ENCODE measurements at regions not wholly inside any gene's neighbourhood (a gene's known extent, or its start where the extent isn't known, plus 50 kb on each side); places are given as distances from the start of the nearest gene placed in this dataset.

- no TSS peak for BruUV-seq (replicated peaks)
Observed at GRCh38 chr6:2545383-2546038, 205.2 kb downstream of the MYLK4 start.

GRCh38 chr6:2543321-2543720 lies 207.4 kb downstream of the MYLK4 start:
- RAD21 ChIA-PET (ENCODE audit: low non-redundant PET in 1 of 2, low total read pairs in 2 of 2, uncharacterized antibody in 2 of 2, unreplicated experiment in 2 of 2), result no interaction called here
- H2AFZ ChIP-seq (ENCODE audit: low read depth, low read length, poor library complexity, severe bottlenecking), result no peak overlapping the region
- intact Hi-C loops (cut with micrococcal nuclease), result no loop called here
- TF ChIP-seq POLR2AphosphoS5 (IDR thresholded peaks at IDR 0.05; ENCODE audit: low read depth, low read length) (no peak), RAD21 (IDR thresholded peaks at IDR 0.05; ENCODE audit: low read depth) (no peak), CBX3 (IDR thresholded peaks at IDR 0.05; ENCODE audit: low read depth) (no peak), ZNF274 (IDR thresholded peaks at IDR 0.05; ENCODE audit: low read depth, low read length) (no peak), FOSL1 (IDR thresholded peaks at IDR 0.05; ENCODE audit: low read depth) (no peak)
- no peak overlapping the region for H3K4me2 ChIP-seq (ENCODE audit: low read length)
- H3K27ac ChIP-seq (ENCODE audit: low read depth, low read length), result no peak overlapping the region
- DNase-seq (ENCODE audit: low read depth, low spot score) (no peak), ATAC-seq (no peak)
- no peaks in the 10 kb centered on the region for H4K20me1 ChIP-seq (ENCODE audit: insufficient read depth)
- BruUV-seq (replicated peaks), result no TSS peak
- H3K27me3 ChIP-seq (ENCODE audit: insufficient read depth, low read length), result no peaks in the 10 kb centered on the region
- H3K9me2 ChIP-seq (ENCODE audit: insufficient read depth), result no peaks in the 10 kb centered on the region
- POLR2A ChIA-PET, result no interaction called here
- no peak overlapping the region for H3K9ac ChIP-seq (ENCODE audit: low read length)
- no peak overlapping the region for H3K4me3 ChIP-seq (replicated peaks in 1 of 2; ENCODE audit: low read depth in 1 of 2, low read length in 2 of 2)
- no peaks in the 10 kb centered on the region for H3K36me3 ChIP-seq (ENCODE audit: control insufficient read depth in 1 of 2, insufficient read depth in 2 of 2, low read length in 2 of 2)
- H3K9me3 ChIP-seq (ENCODE audit: control insufficient read depth in 1 of 2, insufficient read depth in 1 of 2, low read depth in 1 of 2, low read length in 2 of 2), result no peaks in the 10 kb centered on the region
- CTCF ChIA-PET, result no interaction called here
- no peaks in the 10 kb centered on the region for H3K79me2 ChIP-seq (ENCODE audit: insufficient read depth, low read length)
- peaks cover 0 to 5% of the 10 kb centered on the region in 2 experiments; a peak in 1 of 4 replicates for H3K4me1 ChIP-seq (ENCODE audit: control insufficient read depth in 1 of 2, insufficient read depth in 2 of 2, low read length in 2 of 2)

More at GRCh38 chr6:2545383-2546038, 205.2 kb downstream of the MYLK4 start:
- Histone ChIP-seq H3K4me2 (ENCODE audit: low read length) (no peak overlapping the region), H3K9me2 (ENCODE audit: insufficient read depth) (no peaks in the 10 kb centered on the region), H2AFZ (ENCODE audit: low read depth, low read length, poor library complexity, severe bottlenecking) (no peak overlapping the region), H3K9me3 (ENCODE audit: control insufficient read depth in 1 of 2, insufficient read depth in 1 of 2, low read depth in 1 of 2, low read length in 2 of 2) (no peaks in the 10 kb centered on the region), H3K36me3 (ENCODE audit: control insufficient read depth in 1 of 2, insufficient read depth in 2 of 2, low read length in 2 of 2) (no peaks in the 10 kb centered on the region), H3K27me3 (ENCODE audit: insufficient read depth, low read length) (no peaks in the 10 kb centered on the region), H3K4me3 (replicated peaks in 1 of 2; ENCODE audit: low read depth in 1 of 2, low read length in 2 of 2) (no peak overlapping the region), H3K9ac (ENCODE audit: low read length) (no peak overlapping the region), H4K20me1 (ENCODE audit: insufficient read depth) (no peaks in the 10 kb centered on the region), H3K4me1 (ENCODE audit: control insufficient read depth in 1 of 2, insufficient read depth in 2 of 2, low read length in 2 of 2) (peaks cover 0 to 5% of the 10 kb centered on the region in 2 experiments; a peak in 1 of 4 replicates), H3K79me2 (ENCODE audit: insufficient read depth, low read length) (no peaks in the 10 kb centered on the region), H3K27ac (ENCODE audit: low read depth, low read length) (no peak overlapping the region)
- no peak for ATAC-seq
- TF ChIP-seq SP1 (IDR thresholded peaks at IDR 0.05; ENCODE audit: low read depth) (no peak), ATF3 (IDR thresholded peaks at IDR 0.05) (no peak), TCF7L2 (IDR thresholded peaks at IDR 0.05; ENCODE audit: borderline replicate concordance, extremely low read depth, insufficient read depth, insufficient read length) (no peak), EZH2phosphoT487 (IDR thresholded peaks at IDR 0.05; ENCODE audit: borderline replicate concordance) (no peak), FOSL1 (IDR thresholded peaks at IDR 0.05; ENCODE audit: low read depth) (no peak), CEBPB (IDR thresholded peaks at IDR 0.05; ENCODE audit: low read depth) (no peak), YY1 (IDR thresholded peaks at IDR 0.05; ENCODE audit: extremely low read depth, insufficient replicate concordance, low read depth, low read length) (no peak), RAD21 (IDR thresholded peaks at IDR 0.05; ENCODE audit: low read depth) (no peak)
- ChIA-PET CTCF (no interaction called here), POLR2A (interaction anchor here (0.7 kb wide), 1 partner anchor 261 kb away, joined by 4 read pairs; no protein-coding TSS in a partner anchor), RAD21 (ENCODE audit: low non-redundant PET in 1 of 2, low total read pairs in 2 of 2, uncharacterized antibody in 2 of 2, unreplicated experiment in 2 of 2) (no interaction called here)
- intact Hi-C loops (cut with micrococcal nuclease), result no loop called here
- DNase-seq (ENCODE audit: low read depth, low spot score), result no peak

Data from HCT116 (cell line).